Vagina (tissue), 2 donors: ENCODE measurements at regions not wholly inside any gene's neighbourhood (a gene's known extent, or its start where the extent isn't known, plus 50 kb on each side); places are given as distances from the start of the nearest gene placed in this dataset.
"Not testable (repeated sequence)": the region's sequence is repeated elsewhere in the genome, so short reads cannot be mapped to it uniquely, and the experiment has no call there.

ENCODE experiments used
- DNase-seq, 2 donors: peaks; one replicate each; pipeline ENCODE4 v3.0.0-alpha.2; 2017; ENCODE audit errors: extremely low spot score in 2 of 2
- H3K27ac ChIP-seq: fragments of 200-600 bp; sonication (generic); one replicate; pipeline ENCODE4 v1.5.1; 2019
- H3K27me3 ChIP-seq: fragments of 200-600 bp; sonication (generic); one replicate; pipeline ENCODE4 v1.5.1; 2019
- H3K36me3 ChIP-seq, 2 donors: fragments of 200-600 bp; sonication (generic); one replicate each; pipeline ENCODE4 v1.5.1; 2017 to 2019
- H3K4me1 ChIP-seq: fragments of 200-600 bp; sonication (generic); one replicate; pipeline ENCODE4 v1.5.1; 2019
- H3K4me3 ChIP-seq, 2 donors: fragments of 200-600 bp; sonication (generic); 1 replicate in 1 of 2; 2 replicates in 1 of 2; pipeline ENCODE4 v1.5.1; 2016 to 2019
- H3K9me3 ChIP-seq: fragments of 200-600 bp; sonication (generic); one replicate; pipeline ENCODE4 v1.5.1; 2019
- CTCF ChIP-seq, 3 experiments: fragments of 450-650 bp in 2 of 3; fragments of 200-600 bp in 1 of 3; sonication (generic) in 1 of 3; IDR thresholded peaks; one replicate each; pipeline ENCODE4 v1.5.1; 2017 to 2019; ENCODE audit warnings: antibody characterized with exemption in 3 of 3, mild to moderate bottlenecking in 2 of 3, moderate library complexity in 2 of 3
- POLR2A ChIP-seq, 2 donors: fragments of 450-650 bp; IDR thresholded peaks; one replicate each; pipeline ENCODE4 v1.6.1; 2017; ENCODE audit warnings: antibody characterized with exemption in 2 of 2, mild to moderate bottlenecking in 2 of 2, moderate library complexity in 2 of 2
- POLR2AphosphoS5 ChIP-seq, 2 donors: sonication (generic); formaldehyde crosslinking; IDR thresholded peaks; one replicate each; pipeline ENCODE4 v1.9.0; 2017; ENCODE audit warnings: antibody characterized with exemption in 2 of 2, mild to moderate bottlenecking in 2 of 2, low read depth in 1 of 2; ENCODE audit not compliant: insufficient read depth in 1 of 2
- intact Hi-C: fragments of 100-400 bp; cut with DNase I; formaldehyde crosslinking; loops from one replicate; pipeline ENCODE4 v1.15.1; 2023

DNA sequence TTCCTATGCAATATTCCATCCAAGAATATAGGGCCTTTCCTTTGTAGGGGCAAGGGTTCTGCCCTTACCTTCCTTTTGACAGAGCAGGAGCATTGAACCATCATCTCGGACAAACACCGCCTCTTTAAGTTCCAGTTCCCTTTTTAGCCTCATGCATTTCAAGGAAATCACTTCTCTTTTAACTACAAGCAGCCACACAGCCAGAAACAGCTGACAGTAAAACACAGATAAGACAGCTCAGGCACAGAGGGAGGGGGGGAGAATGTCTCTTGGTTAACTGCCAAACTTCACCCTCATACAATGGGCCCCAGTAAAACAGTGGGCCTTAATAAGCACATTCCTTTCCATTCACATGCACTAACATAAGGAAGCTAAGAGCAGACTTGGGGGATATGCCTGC, 648.3 kb downstream of the GABRG1 start:
- no peaks in the 10 kb centered on the region for H3K27me3 ChIP-seq
- TF ChIP-seq POLR2AphosphoS5 (IDR thresholded peaks at IDR 0.05; ENCODE audit: insufficient read depth in 1 of 2, low read depth in 1 of 2) = no peak
- no peak for TF ChIP-seq POLR2A (IDR thresholded peaks at IDR 0.05)
- TF ChIP-seq CTCF (IDR thresholded peaks at IDR 0.05) = no peak
- H3K4me3 ChIP-seq = no peak overlapping the region
- intact Hi-C loops = no loop called here
- DNase-seq = no peak
- no peaks in the 10 kb centered on the region for H3K4me1 ChIP-seq
- H3K27ac ChIP-seq = no peak overlapping the region
- no peaks in the 10 kb centered on the region for H3K9me3 ChIP-seq
- no peaks in the 10 kb centered on the region for H3K36me3 ChIP-seq

DNA sequence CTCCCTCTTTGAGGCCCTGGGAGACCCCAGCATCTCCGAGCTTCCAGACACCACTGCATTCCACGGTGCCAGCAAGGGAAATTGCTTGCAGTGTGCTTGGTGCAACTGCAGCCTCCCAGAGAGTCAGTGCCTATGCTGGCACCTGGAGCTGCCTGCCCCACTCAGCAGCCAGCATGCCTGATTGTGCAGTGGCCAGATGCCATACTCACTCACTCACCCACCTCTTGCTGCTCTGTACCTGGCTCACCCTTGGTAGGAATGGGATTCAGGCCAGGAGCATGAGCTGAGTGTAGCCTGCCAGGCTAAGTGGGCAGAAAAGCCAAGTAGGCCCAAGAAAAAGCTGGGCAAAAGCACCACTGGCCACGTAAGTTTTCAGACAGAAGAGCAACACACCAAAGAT, 651.4 kb downstream of the GABRG1 start:
- Histone ChIP-seq H3K4me3 (no peak overlapping the region), H3K4me1 (no peaks in the 10 kb centered on the region), H3K27me3 (no peaks in the 10 kb centered on the region), H3K9me3 (no peaks in the 10 kb centered on the region), H3K27ac (no peak overlapping the region), H3K36me3 (no peaks in the 10 kb centered on the region)
- intact Hi-C loops = no loop called here
- no peak for DNase-seq
- TF ChIP-seq POLR2AphosphoS5 (IDR thresholded peaks at IDR 0.05; ENCODE audit: insufficient read depth in 1 of 2, low read depth in 1 of 2) (no peak), CTCF (IDR thresholded peaks at IDR 0.05) (no peak), POLR2A (IDR thresholded peaks at IDR 0.05) (no peak)

DNA sequence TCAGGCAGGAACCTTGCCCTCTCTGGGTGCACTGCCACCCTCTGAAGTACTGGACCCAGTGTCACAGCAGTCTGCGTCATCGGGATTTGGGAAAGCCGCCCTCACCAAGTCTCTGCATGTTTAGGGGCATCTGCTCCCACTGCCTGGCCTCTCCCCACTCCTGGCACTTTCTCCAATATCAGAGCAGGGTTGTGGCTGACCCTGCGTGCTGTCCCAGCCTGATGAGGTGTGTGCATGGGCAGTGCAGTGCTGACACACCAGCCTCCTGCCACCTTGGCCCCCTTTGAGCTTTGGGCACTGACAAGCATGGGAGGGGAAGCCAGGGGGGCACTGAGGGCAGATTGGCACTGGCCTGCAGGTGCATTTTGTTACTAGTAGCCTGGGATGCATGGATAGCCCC, 652.5 kb downstream of the GABRG1 start:
- no peak for TF ChIP-seq POLR2AphosphoS5 (IDR thresholded peaks at IDR 0.05; ENCODE audit: insufficient read depth in 1 of 2, low read depth in 1 of 2)
- no peak for TF ChIP-seq CTCF (IDR thresholded peaks at IDR 0.05)
- TF ChIP-seq POLR2A (IDR thresholded peaks at IDR 0.05) = no peak
- intact Hi-C loops = no loop called here
- Histone ChIP-seq H3K27me3 (no peaks in the 10 kb centered on the region), H3K9me3 (no peaks in the 10 kb centered on the region), H3K4me3 (no peak overlapping the region), H3K4me1 (no peaks in the 10 kb centered on the region), H3K36me3 (no peaks in the 10 kb centered on the region), H3K27ac (no peak overlapping the region)
- no peak for DNase-seq

- no peak for DNase-seq
- H3K4me1 ChIP-seq = no peaks in the 10 kb centered on the region
- no peak overlapping the region for H3K4me3 ChIP-seq
- no peak overlapping the region for H3K27ac ChIP-seq
- no peaks in the 10 kb centered on the region for H3K36me3 ChIP-seq
- no peaks in the 10 kb centered on the region for H3K9me3 ChIP-seq
- TF ChIP-seq POLR2A (IDR thresholded peaks at IDR 0.05) (no peak), CTCF (IDR thresholded peaks at IDR 0.05) (no peak), POLR2AphosphoS5 (IDR thresholded peaks at IDR 0.05; ENCODE audit: insufficient read depth in 1 of 2, low read depth in 1 of 2) (no peak)
- intact Hi-C loops = no loop called here
- no peaks in the 10 kb centered on the region for H3K27me3 ChIP-seq
These were observed 656.7 kb downstream of the GABRG1 start for GRCh38 chr4:45467157-45467556.

DNA sequence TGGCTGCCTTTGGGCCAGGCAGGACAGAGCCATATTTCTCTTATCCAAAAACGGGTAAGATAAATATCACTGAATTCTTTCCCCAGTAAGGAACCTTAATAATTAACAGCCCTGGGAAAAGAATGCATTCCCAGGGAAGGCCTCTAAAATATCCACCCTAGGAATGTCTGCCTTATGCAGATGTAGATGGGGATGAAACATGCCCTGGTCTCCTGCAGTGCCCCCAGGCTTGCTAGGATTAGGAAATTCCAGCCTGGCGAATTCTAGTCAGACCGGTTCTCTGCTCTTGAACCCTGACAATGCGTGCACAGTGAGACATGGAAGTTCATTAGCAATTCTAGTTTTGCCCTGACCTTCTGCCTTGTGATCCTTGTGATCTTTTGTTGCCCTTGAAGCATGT, 663.7 kb downstream of the GABRG1 start:
- H3K4me1 ChIP-seq, H3K27ac ChIP-seq, H3K4me3 ChIP-seq, intact Hi-C loops, H3K36me3 ChIP-seq, H3K9me3 ChIP-seq, DNase-seq, H3K27me3 ChIP-seq: not testable (repeated sequence)

- TF ChIP-seq POLR2A (IDR thresholded peaks at IDR 0.05) (no peak), POLR2AphosphoS5 (IDR thresholded peaks at IDR 0.05; ENCODE audit: insufficient read depth in 1 of 2, low read depth in 1 of 2) (no peak), CTCF (IDR thresholded peaks at IDR 0.05) (no peak)
These were observed 668.6 kb downstream of the GABRG1 start for GRCh38 chr4:45455217-45455616.

More at GRCh38 chr4:45455217-45455616, 668.6 kb downstream of the GABRG1 start:
- no peak overlapping the region for H3K27ac ChIP-seq
- intact Hi-C loops = no loop called here
- no peak overlapping the region for H3K4me3 ChIP-seq
- H3K27me3 ChIP-seq = no peaks in the 10 kb centered on the region
- no peak for DNase-seq
- H3K4me1 ChIP-seq = no peaks in the 10 kb centered on the region
- no peaks in the 10 kb centered on the region for H3K9me3 ChIP-seq
- H3K36me3 ChIP-seq = no peaks in the 10 kb centered on the region
